GM23338 (cell line): ENCODE measurements at regions not wholly inside any gene's neighbourhood (a gene's known extent, or its start where the extent isn't known, plus 50 kb on each side); places are given as distances from the start of the nearest gene placed in this dataset.
"Not testable (repeated sequence)": the region's sequence is repeated elsewhere in the genome, so short reads cannot be mapped to it uniquely, and the experiment has no call there.

Experiments
- CTCF ChIP-seq, 2 experiments: fragments of 200-600 bp in 1 of 2; sonication (generic) in 1 of 2; conservative IDR thresholded peaks; 2 replicates each; pipeline versions ENCODE4 v1.5.1 to v1.6.1; 2016 to 2017; ENCODE audit warnings: antibody characterized with exemption in 2 of 2, low read depth in 2 of 2, mild to moderate bottlenecking in 2 of 2, moderate library complexity in 1 of 2
- ETS1 ChIP-seq: IDR thresholded peaks from 2 replicates; pipeline ENCODE4 v1.6.1; 2016; ENCODE audit warnings: antibody characterized with exemption
- EZH2 ChIP-seq: fragments of 200-600 bp; sonication (generic); IDR thresholded peaks from one replicate; pipeline ENCODE4 v1.8.0; 2017; ENCODE audit warnings: antibody characterized with exemption, mild to moderate bottlenecking, low read depth; ENCODE audit not compliant: unreplicated experiment
- EZH2phosphoT487 ChIP-seq: fragments of 200-600 bp; sonication (generic); IDR thresholded peaks from one replicate; pipeline ENCODE4 v1.8.1; 2018; ENCODE audit warnings: antibody characterized with exemption; ENCODE audit not compliant: unreplicated experiment
- JUNB ChIP-seq: IDR thresholded peaks from one replicate; pipeline ENCODE4 v1.6.1; 2016; ENCODE audit warnings: antibody characterized with exemption; ENCODE audit not compliant: unreplicated experiment
- POLR2AphosphoS5 ChIP-seq: IDR thresholded peaks from 2 replicates; pipeline ENCODE4 v1.6.1; 2016; ENCODE audit warnings: antibody characterized with exemption, low read depth
- REST ChIP-seq: IDR thresholded peaks from one replicate; pipeline ENCODE4 v1.6.1; 2018; ENCODE audit warnings: antibody characterized with exemption; ENCODE audit not compliant: unreplicated experiment
- STAT1 ChIP-seq: IDR thresholded peaks from one replicate; pipeline ENCODE4 v1.6.1; 2016; ENCODE audit warnings: antibody characterized with exemption; ENCODE audit not compliant: unreplicated experiment
- ZNF462 ChIP-seq: fragments of 250-450 bp; sonication (Bioruptor Pico); IDR thresholded peaks from 2 replicates; pipeline ENCODE4 v1.5.0; 2020; ENCODE audit warnings: mild to moderate bottlenecking, moderate library complexity

GRCh38 chr2:32879943-32880342 lies 66.8 kb upstream of the LTBP1 start:
- not testable (repeated sequence) for TF ChIP-seq CTCF (conservative IDR thresholded peaks at IDR 0.05; ENCODE audit: low read depth in 2 of 2); JUNB; POLR2AphosphoS5; EZH2; EZH2phosphoT487; STAT1; REST; ETS1; ZNF462 (CRISPR knock-in tag)
